Inferior parietal cortex (tissue), 1 donor: ENCODE measurements at regions not wholly inside any gene's neighbourhood (a gene's known extent, or its start where the extent isn't known, plus 50 kb on each side); places are given as distances from the start of the nearest gene placed in this dataset.

ENCODE experiments used
- DNase-seq: peaks from one replicate; pipeline ENCODE4 v3.0.0-alpha.2; 2016; ENCODE audit errors: extremely low spot score

DNA sequence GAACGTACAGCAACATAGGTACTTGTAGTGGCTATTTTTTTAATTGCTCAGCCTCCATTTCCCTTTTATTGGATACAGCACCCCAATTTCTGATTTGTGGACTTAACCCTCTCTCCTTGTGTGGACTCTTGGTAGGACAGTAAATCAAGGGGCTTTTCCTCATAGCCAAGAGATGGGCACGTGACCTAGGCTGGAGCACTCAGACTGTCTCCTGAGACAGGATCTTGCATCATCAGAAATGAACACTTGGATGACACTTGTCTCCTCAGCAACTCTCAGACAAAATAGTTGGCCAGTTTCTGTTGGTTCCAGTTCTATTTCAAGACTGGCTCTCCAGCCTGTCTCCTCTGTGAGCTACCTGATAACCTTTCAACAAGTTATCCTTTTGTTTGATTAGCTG is 112.9 kb upstream of the ZNF678 start:
- DNase-seq = no peak

DNA sequence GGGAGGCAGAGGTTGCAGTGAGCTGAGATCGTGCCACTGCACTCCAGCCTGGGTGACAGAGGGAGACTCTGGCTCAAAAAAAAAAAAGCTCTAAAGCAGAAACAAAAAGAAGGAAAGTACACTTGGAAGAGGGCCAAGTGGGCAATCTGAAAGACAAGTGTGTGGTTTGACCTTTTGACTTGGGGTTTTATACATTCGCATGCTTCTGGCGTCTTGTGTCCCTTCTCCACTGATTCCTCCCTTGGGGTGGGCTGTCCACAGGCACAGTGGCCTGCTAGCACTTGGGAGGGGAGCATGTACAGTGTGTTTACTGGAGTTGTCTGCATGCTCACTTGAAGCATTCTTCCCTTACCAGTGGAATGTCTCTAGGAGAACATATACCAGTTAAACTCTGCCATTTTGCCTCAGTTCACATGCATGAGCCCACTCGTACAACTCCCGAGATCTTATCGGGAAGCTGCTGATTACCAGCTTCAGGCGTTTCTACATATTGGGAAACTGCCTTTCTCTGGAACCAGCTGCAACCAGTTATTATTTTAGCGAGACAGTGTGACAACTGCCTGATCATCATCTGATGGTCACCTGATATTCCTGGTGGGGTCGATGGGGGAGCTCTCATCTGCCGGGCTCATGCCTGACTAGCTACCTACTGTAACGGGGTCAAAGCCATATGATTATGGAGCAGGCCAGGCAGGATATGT is 113.5 kb upstream of the ZNF678 start:
- no peak for DNase-seq

DNA sequence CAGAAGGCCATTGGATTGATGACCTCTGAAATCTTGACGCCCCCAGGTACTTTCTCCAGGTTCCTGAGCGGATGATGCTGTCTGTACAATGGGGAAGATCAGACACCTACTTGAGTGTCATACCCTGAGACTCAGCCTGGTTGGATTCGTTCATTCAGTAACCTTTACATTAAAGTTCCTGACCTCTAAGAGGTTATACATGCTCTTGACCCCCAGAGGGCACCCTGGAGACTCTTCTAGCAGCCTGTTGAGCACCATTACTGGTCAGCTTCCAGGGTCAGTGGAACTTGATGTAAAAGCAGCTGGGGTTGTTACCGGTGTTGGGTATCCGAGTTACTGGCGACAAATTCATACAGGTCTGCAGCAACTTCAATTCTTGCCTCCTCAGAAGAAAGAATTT is 114.3 kb upstream of the ZNF678 start:
- no peak for DNase-seq

GRCh38 chr1:227447531-227447990 is 115.8 kb upstream of the ZNF678 start:
- no peak for DNase-seq

DNA sequence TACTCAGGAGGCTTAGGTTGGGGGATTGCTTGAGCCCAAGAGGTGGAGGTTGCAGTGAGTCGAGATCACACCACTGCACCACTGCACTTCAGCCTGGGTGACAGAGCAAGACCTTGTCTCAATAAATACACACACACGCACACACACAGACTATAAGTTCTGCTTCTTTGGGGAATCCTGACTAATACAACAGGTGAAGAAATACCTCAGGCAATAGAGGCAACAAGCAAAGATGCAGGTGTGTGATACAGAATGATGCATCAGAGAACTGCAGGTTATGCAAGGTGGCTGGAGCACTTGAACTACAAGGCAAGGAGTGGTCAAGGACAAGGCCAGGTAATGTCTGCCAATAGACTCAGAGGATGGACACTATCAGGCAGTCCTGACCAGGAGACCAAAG is 117.6 kb upstream of the ZNF678 start:
- DNase-seq = no peak

- no peak for DNase-seq
These were observed 118.2 kb upstream of the ZNF678 start for GRCh38 chr1:227445092-227445674.

DNA sequence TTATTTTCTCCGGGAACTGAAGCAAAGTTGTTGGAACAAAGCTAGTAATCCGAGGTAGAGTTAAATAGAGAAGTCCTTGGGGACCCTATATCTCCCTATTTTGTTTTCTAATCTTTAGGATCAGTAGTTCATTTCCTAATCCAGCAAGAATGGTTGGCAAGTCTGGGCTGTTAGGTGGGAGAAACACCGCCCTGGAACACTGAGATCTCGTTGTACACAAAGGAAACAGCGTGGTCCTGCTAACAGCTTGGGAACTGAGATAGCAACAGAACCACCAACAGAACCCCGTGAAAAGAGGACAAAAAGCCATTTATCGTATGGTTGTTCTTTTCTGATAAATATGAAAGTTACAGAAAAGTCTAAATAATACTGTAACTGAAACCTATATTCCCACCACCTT is 121.9 kb upstream of the CDC42BPA start:
- no peak for DNase-seq

- DNase-seq = peak; percentile 83
These were observed 119.3 kb upstream of the CDC42BPA start for GRCh38 chr1:227437495-227438008.

DNA sequence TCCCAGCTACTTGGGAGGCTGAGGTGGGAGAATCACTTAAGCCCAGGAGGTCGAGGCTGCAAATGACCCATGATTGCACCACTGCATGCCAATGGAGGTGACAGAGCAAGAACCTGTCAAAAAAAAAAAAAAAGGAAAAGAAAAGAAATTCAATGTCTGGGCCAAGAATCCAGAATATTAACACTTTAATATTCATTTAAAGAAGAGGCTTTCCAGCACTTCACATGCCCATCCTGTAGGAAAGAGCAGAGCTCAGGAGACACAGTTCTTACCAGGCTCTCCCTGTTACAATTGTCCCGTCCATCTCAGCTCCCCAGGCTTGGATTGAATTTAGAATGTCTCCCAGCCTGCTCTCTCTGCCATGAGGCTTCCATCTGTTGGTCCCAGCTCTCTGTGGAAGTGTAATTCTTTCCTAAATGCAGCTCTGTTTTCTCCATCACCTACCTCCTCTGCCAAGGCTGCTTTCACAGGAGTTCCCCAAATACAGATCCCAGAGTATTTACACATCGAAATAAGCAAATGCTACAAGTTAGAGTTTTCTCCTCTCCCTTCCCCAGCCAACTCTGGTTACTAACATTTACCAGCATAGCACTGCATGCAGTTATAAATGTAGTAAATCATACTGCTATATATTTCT is 116.6 kb upstream of the CDC42BPA start:
- DNase-seq = no peak

- DNase-seq = no peak
These were observed 115.5 kb upstream of the CDC42BPA start for GRCh38 chr1:227433663-227434341.

- no peak for DNase-seq
These were observed 114.7 kb upstream of the CDC42BPA start for GRCh38 chr1:227432981-227433380.

DNA sequence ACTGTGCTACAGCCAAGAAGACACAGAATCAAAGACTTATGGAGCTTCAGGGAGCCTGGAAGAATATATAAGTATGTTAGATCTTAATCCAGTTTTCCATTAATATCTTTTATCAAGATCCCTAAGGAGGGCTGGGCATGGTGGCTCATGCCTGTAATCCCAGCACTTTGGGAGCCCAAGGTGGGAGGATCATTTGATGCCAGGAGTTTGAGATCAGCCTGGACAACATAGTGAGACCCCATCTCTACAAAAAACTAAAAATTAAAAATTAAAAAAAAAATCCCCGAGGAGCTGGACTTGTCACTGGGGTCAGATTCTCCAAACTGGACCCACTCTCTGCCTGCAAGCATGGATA is 113.9 kb upstream of the CDC42BPA start:
- DNase-seq = no peak

GRCh38 chr1:227429447-227430359 is 111.4 kb upstream of the CDC42BPA start:
- DNase-seq = no peak

- DNase-seq = no peak
These were observed 110.5 kb upstream of the CDC42BPA start for GRCh38 chr1:227428803-227429202.

DNA sequence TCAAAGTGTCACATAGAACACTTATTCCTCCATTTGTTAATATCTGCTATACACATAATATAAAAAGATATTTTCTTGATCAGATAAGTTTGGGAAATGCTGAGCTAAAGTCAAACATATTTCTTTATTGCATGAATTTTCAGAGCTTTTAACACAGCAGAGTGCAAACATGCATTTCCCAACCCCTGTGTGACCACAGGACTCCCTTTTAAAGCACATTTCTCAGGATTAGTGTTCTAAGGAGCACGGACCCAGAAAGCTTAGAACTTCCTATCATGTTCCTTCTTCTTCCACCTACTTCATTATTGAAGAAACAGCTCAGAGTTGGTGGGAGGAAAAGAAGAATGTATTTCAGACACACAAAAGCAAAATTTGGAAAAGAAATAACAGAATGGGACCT is 109.1 kb upstream of the CDC42BPA start:
- no peak for DNase-seq

- no peak for DNase-seq
These were observed 106.7 kb upstream of the CDC42BPA start for GRCh38 chr1:227424953-227425352.

- DNase-seq = no peak
These were observed 105.9 kb upstream of the CDC42BPA start for GRCh38 chr1:227424159-227424680.

DNA sequence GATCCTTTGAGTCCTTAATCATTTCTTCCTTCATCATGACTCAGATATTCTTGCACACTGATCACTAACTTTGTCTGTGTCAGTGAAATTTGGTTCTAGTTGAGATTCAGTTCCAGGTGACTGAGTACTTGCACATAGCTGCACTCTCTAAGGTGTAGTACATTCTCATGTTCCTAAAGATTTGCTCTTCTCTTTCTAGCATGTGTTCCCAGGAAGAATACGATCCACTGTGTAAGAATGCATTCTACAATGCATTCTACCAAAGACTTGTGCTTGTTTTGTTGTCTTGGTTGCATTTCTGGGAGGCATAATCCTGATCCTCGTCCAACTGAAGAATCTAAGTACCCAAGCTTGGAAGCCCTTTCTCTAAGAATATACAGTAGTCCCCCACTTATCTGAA is 104.3 kb upstream of the CDC42BPA start:
- no peak for DNase-seq

- DNase-seq = no peak
These were observed 101.9 kb upstream of the CDC42BPA start for GRCh38 chr1:227420147-227420546.

- DNase-seq = no peak
These were observed 99.6 kb upstream of the CDC42BPA start for GRCh38 chr1:227417756-227418480.
